Astrocyte of the spinal cord (primary cell): ENCODE measurements at regions not wholly inside any gene's neighbourhood (a gene's known extent, or its start where the extent isn't known, plus 50 kb on each side); places are given as distances from the start of the nearest gene placed in this dataset.

Experiments used
- DNase-seq: peaks from one replicate; pipeline ENCODE4 v3.0.0; 2011; ENCODE audit warnings: low read depth, low spot score
- H3K4me3 ChIP-seq: 2 replicates; pipeline ENCODE4 v1.5.1; 2011; ENCODE audit warnings: low read depth, mild to moderate bottlenecking, low read length, moderate library complexity
- CTCF ChIP-seq: IDR thresholded peaks from 2 replicates; pipeline ENCODE4 v1.5.1; 2012; ENCODE audit warnings: low read depth, mild to moderate bottlenecking, low read length, inconsistent platforms
- in situ Hi-C: cut with HindIII; loops from 2 replicates; pipeline ENCODE4 v1.10.0; 2017; ENCODE audit warnings: low sequenced_read_pairs

DNA sequence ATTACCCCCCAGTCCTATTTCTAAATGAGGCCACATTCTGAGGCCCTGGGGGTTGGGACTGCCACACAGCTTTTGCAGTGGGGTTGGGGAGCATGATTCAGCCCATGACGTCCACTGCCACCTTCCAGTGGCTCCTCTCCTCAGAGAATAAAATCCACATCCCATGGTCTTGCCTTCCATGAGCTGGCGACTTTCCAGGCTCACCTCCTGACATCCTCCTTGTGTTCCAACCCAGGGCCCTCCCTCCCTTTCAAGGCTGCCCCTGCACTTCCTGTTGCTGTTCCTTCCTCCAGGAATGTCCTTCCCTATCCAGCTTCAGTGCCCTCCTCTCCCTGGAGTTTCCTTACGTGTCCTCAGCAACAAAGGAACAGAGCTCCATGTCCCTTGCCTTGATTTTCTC lies 187.3 kb upstream of the ID2 start:
- in situ Hi-C loops: no loop called here
- DNase-seq: no peak
- no peak overlapping the region for H3K4me3 ChIP-seq
- no peak for TF ChIP-seq CTCF

- TF ChIP-seq CTCF: no peak
- DNase-seq: no peak
- in situ Hi-C loops: no loop called here
- no peak overlapping the region for H3K4me3 ChIP-seq
Observed at GRCh38 chr2:8495189-8495989, 186.5 kb upstream of the ID2 start.

DNA sequence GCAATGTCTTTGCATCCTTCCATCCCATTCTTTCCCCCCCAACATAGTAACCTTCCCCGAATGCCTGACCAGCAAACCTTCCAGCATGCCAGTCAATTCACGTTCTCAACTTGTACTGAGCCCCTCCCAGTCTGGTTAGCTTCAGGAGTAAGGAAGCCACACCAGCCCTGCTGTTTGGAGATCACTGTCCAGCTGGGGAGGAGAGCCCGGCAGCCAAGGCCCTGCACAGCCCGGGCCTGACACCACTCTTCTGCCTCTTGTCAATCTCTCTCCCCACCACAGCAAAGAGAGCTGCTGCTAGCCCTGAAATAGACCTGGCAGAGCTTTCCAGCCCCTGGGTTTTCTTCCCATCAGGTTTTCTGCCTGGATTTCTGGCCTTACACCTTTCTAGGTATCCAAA lies 185.8 kb upstream of the ID2 start:
- H3K4me3 ChIP-seq: no peak overlapping the region
- in situ Hi-C loops: no loop called here
- DNase-seq: no peak

GRCh38 chr2:8496617-8497016 lies 185.2 kb upstream of the ID2 start:
- no peak overlapping the region for H3K4me3 ChIP-seq
- DNase-seq: no peak
- no peak for TF ChIP-seq CTCF
- in situ Hi-C loops: no loop called here

More for the DNA sequence above, 185.8 kb upstream of the ID2 start:
- no peak for TF ChIP-seq CTCF

DNA sequence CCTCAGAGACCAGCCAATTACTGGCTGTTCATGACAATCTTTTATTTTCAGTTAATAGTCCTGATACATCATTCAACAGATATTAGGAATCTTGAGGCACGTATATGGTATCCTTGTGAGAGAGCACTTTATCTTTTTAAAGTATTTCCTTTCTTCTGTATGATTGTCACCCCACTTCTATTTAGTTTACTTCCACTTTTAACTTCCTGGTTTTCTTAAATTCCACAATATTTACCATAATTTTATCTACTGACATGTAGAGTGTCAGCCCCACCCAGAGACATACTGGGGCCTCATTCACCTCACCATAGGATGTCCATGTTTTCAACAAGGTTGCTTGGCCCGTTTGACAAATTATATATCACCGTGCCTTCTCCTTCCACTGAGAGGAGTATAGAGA lies 182.9 kb upstream of the ID2 start:
- in situ Hi-C loops: no loop called here
- no peak overlapping the region for H3K4me3 ChIP-seq
- TF ChIP-seq CTCF: no peak
- DNase-seq: no peak

DNA sequence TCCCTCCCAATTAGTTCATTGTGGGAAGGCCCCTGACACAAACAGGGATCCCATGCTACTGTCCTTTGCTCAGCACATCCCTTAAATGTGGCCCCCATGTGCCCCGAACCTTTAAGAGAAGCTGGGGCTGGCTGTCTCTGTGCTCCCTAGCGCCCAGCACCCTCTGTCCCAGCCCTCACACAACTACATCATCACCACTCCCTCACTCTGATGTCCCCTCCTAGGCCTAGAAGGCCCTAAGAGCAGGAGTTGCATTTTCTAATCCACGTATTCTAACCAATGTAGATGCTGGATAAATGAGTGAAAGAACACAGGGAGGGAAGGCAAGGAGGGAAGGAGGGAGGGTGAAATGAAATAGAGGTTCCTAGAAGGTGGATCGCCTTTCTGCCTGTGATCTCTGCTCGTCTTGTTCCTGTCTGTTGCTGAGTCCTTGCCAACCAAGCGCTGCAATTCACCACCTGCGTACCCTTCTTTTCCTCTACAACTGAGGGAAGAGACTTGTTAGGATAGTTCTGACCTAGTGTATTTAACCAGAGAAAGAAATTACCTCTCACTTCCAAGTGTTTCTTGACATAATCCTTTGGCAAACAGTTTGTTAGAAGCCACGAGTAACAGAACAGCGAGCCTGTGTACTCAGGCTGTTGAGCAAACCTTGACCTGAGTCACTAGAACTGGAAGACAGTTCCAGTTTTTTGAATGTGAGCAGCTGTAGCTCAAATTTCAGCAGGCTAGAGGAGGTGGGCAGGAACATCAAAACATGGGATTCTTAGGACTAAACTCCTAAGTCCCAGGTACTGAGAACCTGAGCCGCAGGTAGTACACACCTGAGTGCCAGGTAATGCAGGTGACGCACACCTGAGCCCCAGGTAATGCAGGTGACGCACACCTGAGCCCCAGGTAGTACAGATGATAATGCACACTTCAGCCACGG lies 181.5 kb upstream of the ID2 start:
- in situ Hi-C loops: no loop called here
- no peak overlapping the region for H3K4me3 ChIP-seq
- TF ChIP-seq CTCF: no peak
- DNase-seq: no peak
